LNCaP clone FGC (cell line): ENCODE measurements at regions not wholly inside any gene's neighbourhood (a gene's known extent, or its start where the extent isn't known, plus 50 kb on each side); places are given as distances from the start of the nearest gene placed in this dataset.
"Not testable (repeated sequence)": the region's sequence is repeated elsewhere in the genome, so short reads cannot be mapped to it uniquely, and the experiment has no call there.

Experiments
- DNase-seq: peaks from one replicate; pipeline ENCODE4 v3.0.0-alpha.2; 2011; ENCODE audit warnings: low read depth
- H3K4me3 ChIP-seq: 2 replicates; pipeline ENCODE4 v1.5.1; 2011; ENCODE audit warnings: mild to moderate bottlenecking, low read depth, low read length, control low read depth
- CTCF ChIP-seq: IDR thresholded peaks from 2 replicates; pipeline ENCODE4 v1.5.1; 2012; ENCODE audit warnings: mild to moderate bottlenecking; ENCODE audit not compliant: control insufficient read depth, insufficient read depth; ENCODE audit errors: extremely low read depth

GRCh38 chr12:108424816-108425215 is 85.7 kb upstream of the CMKLR1 start:
- DNase-seq, result no peak
- H3K4me3 ChIP-seq, result no peak overlapping the region
- no peak for TF ChIP-seq CTCF

GRCh38 chr12:108424026-108424425 is 84.9 kb upstream of the CMKLR1 start:
- no peak for DNase-seq
- TF ChIP-seq CTCF, result no peak

GRCh38 chr12:108423486-108423885 is 84.4 kb upstream of the CMKLR1 start:
- H3K4me3 ChIP-seq, result no peak overlapping the region
- no peak for DNase-seq
- no peak for TF ChIP-seq CTCF

More at GRCh38 chr12:108424026-108424425, 84.9 kb upstream of the CMKLR1 start:
- H3K4me3 ChIP-seq, result no peak overlapping the region

- not testable (repeated sequence) for H3K4me3 ChIP-seq, DNase-seq
These were observed 82.0 kb upstream of the CMKLR1 start for GRCh38 chr12:108421082-108421481.

- H3K4me3 ChIP-seq, DNase-seq: not testable (repeated sequence)
These were observed 81.3 kb upstream of the CMKLR1 start for GRCh38 chr12:108420421-108420820.

- no peak for TF ChIP-seq CTCF
- DNase-seq, result no peak
These were observed 80.8 kb upstream of the CMKLR1 start for GRCh38 chr12:108419949-108420348.

GRCh38 chr12:108418164-108418890 is 79.2 kb upstream of the CMKLR1 start:
- H3K4me3 ChIP-seq, result no peak overlapping the region
- DNase-seq, result no peak
- no peak for TF ChIP-seq CTCF

More at GRCh38 chr12:108419949-108420348, 80.8 kb upstream of the CMKLR1 start:
- H3K4me3 ChIP-seq, result no peak overlapping the region

- no peak for DNase-seq
- TF ChIP-seq CTCF, result no peak
- H3K4me3 ChIP-seq, result no peak overlapping the region
These were observed 74.9 kb upstream of the CMKLR1 start for GRCh38 chr12:108414021-108414420.
